ENCODE measurements at regions not wholly inside any gene's neighbourhood (a gene's known extent, or its start where the extent isn't known, plus 50 kb on each side); places are given as distances from the start of the nearest gene placed in this dataset. TPM values are rescaled to one million over a fixed set of nuclear protein-coding genes. Genes with fewer than 3 reads are reported as not detected.

Small RNA genes lying in the stretch of these regions (small RNA-seq; reads per million reads assigned to genes)
- not detected for gene CYP2C56P
